ENCODE measurements at regions not wholly inside any gene's neighbourhood (a gene's known extent, or its start where the extent isn't known, plus 50 kb on each side); places are given as distances from the start of the nearest gene placed in this dataset.

GRCh38 chr18:68298330-68298729, 416.6 kb downstream of the TMX3 start:
- WGBS, 2 donors: 46 to 51% methylated on average over 4 of the region's 4 CpGs
- H3K27ac ChIP-seq (ENCODE audit: low read depth in 1 of 2, low read length in 1 of 2): no peak overlapping the region
- H3K9ac ChIP-seq (ENCODE audit: insufficient read depth in 1 of 2, low read length in 2 of 2): no peak overlapping the region
- H3K9me3 ChIP-seq (ENCODE audit: control insufficient read depth in 4 of 4, insufficient read depth in 3 of 4, low read length in 3 of 4): no peaks in the 10 kb centered on the region
- no peaks in the 10 kb centered on the region for H3K36me3 ChIP-seq (ENCODE audit: control insufficient read depth in 4 of 4, insufficient read depth in 4 of 4, low read length in 4 of 4)
- H3K4me1 ChIP-seq (ENCODE audit: control insufficient read depth in 5 of 5, insufficient read depth in 5 of 5, low read length in 5 of 5): no peaks in the 10 kb centered on the region
- ATAC-seq (ENCODE audit: insufficient read depth, low FRiP score): no peak
- TF ChIP-seq CTCF (IDR thresholded peaks at IDR 0.05; ENCODE audit: control extremely low read depth, extremely low read depth): no peak
- H3K4me3 ChIP-seq: no peak overlapping the region
- no peak for DNase-seq
- no peaks in the 10 kb centered on the region for H3K27me3 ChIP-seq (ENCODE audit: control insufficient read depth in 3 of 3, insufficient read depth in 3 of 3, low read length in 2 of 3)

GRCh38 chr18:68288408-68288807, 426.5 kb downstream of the TMX3 start:
- Histone ChIP-seq H3K27ac (ENCODE audit: low read depth in 1 of 2, low read length in 1 of 2) (no peak overlapping the region), H3K36me3 (ENCODE audit: control insufficient read depth in 4 of 4, insufficient read depth in 4 of 4, low read length in 4 of 4) (no peaks in the 10 kb centered on the region), H3K4me3 (no peak overlapping the region), H3K4me1 (ENCODE audit: control insufficient read depth in 5 of 5, insufficient read depth in 5 of 5, low read length in 5 of 5) (no peaks in the 10 kb centered on the region), H3K27me3 (ENCODE audit: control insufficient read depth in 3 of 3, insufficient read depth in 3 of 3, low read length in 2 of 3) (no peaks in the 10 kb centered on the region), H3K9ac (ENCODE audit: insufficient read depth in 1 of 2, low read length in 2 of 2) (no peak overlapping the region), H3K9me3 (ENCODE audit: control insufficient read depth in 4 of 4, insufficient read depth in 3 of 4, low read length in 3 of 4) (no peaks in the 10 kb centered on the region)
- DNase-seq: no peak
- ATAC-seq (ENCODE audit: insufficient read depth, low FRiP score): no peak
- WGBS, 2 donors: 66 to 77% methylated on average over 4 of the region's 4 CpGs
- no peak for TF ChIP-seq CTCF (IDR thresholded peaks at IDR 0.05; ENCODE audit: control extremely low read depth, extremely low read depth)

GRCh38 chr18:68284236-68284780, 430.6 kb downstream of the TMX3 start:
- no peak for TF ChIP-seq CTCF (IDR thresholded peaks at IDR 0.05; ENCODE audit: control extremely low read depth, extremely low read depth)
- H3K36me3 ChIP-seq (ENCODE audit: control insufficient read depth in 4 of 4, insufficient read depth in 4 of 4, low read length in 4 of 4): no peaks in the 10 kb centered on the region
- no peak for DNase-seq
- no peaks in the 10 kb centered on the region for H3K9me3 ChIP-seq (ENCODE audit: control insufficient read depth in 4 of 4, insufficient read depth in 3 of 4, low read length in 3 of 4)
- H3K4me3 ChIP-seq: no peak overlapping the region
- 71 to 88% methylated on average over 5 of the region's 5 CpGs for WGBS, 2 donors
- ATAC-seq (ENCODE audit: insufficient read depth, low FRiP score): no peak
- H3K27ac ChIP-seq (ENCODE audit: low read depth in 1 of 2, low read length in 1 of 2): no peak overlapping the region
- H3K27me3 ChIP-seq (ENCODE audit: control insufficient read depth in 3 of 3, insufficient read depth in 3 of 3, low read length in 2 of 3): no peaks in the 10 kb centered on the region
- H3K9ac ChIP-seq (ENCODE audit: insufficient read depth in 1 of 2, low read length in 2 of 2): no peak overlapping the region
- no peaks in the 10 kb centered on the region for H3K4me1 ChIP-seq (ENCODE audit: control insufficient read depth in 5 of 5, insufficient read depth in 5 of 5, low read length in 5 of 5)

DNA sequence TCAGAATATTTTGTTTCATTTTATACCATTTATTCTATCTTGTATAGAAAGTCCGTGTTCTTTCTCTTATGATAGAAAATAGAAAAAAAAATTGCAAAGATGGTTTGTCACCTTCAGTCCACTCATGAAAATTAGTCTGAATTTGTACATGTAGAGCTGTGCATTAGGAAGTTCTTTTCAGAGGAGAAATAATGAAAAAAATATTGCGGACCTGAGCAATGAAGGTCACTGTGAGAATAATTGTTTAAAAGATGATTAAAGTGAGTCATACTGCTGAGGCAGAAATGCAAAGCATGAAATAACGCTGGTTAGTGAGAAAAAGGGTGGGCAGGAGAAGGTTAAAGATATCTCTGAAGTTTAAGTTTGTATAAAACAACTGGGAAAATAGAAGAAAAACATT, 431.1 kb downstream of the TMX3 start:
- no peak for TF ChIP-seq CTCF (IDR thresholded peaks at IDR 0.05; ENCODE audit: control extremely low read depth, extremely low read depth)
- Histone ChIP-seq H3K4me1 (ENCODE audit: control insufficient read depth in 5 of 5, insufficient read depth in 5 of 5, low read length in 5 of 5) (no peaks in the 10 kb centered on the region), H3K4me3 (no peak overlapping the region), H3K27me3 (ENCODE audit: control insufficient read depth in 3 of 3, insufficient read depth in 3 of 3, low read length in 2 of 3) (no peaks in the 10 kb centered on the region), H3K9ac (ENCODE audit: insufficient read depth in 1 of 2, low read length in 2 of 2) (no peak overlapping the region), H3K27ac (ENCODE audit: low read depth in 1 of 2, low read length in 1 of 2) (no peak overlapping the region), H3K9me3 (ENCODE audit: control insufficient read depth in 4 of 4, insufficient read depth in 3 of 4, low read length in 3 of 4) (no peaks in the 10 kb centered on the region), H3K36me3 (ENCODE audit: control insufficient read depth in 4 of 4, insufficient read depth in 4 of 4, low read length in 4 of 4) (no peaks in the 10 kb centered on the region)
- ATAC-seq (ENCODE audit: insufficient read depth, low FRiP score) (no peak), DNase-seq (no peak)
- WGBS, 2 donors: 28 to 80% methylated on average over 3 of the region's 3 CpGs

All from lung (tissue), 11 donors.